ENCODE measurements at regions not wholly inside any gene's neighbourhood (a gene's known extent, or its start where the extent isn't known, plus 50 kb on each side); places are given as distances from the start of the nearest gene placed in this dataset.

DNA sequence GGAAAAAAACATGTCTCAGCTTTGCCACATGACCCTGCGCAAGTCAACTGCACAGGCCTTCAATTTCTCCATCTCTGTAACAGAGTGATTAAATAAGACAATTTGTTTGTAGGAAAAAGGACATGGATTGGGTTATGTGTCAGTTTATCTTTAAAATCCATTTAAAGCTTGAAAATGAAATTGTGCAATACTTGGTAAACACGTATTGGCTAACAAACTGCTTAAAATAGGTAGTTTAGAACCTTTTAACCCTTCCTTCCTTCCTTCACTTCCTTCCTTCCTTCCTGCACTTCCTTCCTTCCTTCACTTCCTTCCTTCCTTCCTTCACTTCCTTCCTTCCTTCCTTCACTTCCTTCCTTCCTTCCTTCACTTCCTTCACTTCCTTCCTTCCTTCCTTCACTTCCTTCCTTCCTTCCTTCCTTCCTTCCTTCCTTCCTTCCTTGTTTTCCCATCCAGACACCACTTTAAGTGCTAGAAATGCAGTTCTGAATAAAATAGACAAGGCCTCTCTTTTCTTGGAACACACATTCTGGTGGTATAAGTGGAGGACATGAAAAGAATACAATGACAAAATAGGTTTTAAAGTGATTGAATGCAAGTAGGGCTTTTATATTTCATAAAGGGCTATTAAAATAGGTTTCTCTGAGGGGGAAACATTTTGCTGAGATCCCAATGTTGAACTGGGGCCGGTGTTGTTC is 130.2 kb upstream of the TP63 start:
- DNase-seq (ENCODE audit: low spot score): no peak

DNA sequence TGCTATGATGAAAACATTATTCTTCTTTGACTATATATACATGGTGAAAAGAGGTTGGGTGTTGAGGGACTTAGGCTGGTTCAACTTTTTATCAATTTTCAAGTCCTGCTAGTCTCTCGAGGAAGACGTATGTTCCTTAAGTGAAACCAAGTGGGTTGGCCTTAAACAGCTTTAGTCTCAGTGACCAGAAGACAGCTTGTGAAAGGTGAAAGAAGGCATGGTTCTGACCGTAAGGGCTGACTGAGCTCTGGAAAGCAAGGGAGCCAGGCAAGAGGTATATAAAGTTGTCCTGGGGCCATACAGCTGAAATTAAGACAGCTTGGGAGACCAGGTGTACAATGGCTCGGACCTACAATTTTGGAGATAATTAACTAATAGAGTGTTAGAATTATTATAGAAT is 128.9 kb upstream of the TP63 start:
- no peak for DNase-seq (ENCODE audit: low spot score)

DNA sequence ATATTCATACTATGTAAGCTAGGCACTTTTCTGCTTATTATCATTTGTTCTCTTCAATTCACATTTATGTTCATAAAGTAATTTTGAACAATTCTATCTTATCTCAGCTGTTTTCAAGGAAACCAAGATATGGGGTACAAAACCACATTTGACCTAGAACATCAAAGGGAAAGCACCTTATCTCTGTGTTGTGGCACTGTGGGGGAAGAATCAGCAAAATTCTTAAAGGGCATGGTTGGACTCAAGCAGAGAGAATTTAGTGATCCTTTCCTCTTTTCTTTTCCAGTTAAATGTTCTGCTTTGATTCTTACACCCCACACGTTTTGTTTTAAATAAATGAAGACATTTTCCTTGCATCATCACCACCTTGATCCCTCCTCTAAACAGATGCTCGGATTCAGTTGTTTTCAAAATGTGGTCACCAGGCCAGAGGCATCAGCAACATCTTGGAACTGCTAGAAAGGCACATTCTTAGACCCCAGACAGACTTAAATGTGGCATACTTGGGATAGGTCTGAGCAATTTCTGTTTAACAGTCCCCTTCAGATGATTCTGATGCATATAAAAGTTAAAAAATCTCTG is 128.4 kb upstream of the TP63 start:
- DNase-seq (ENCODE audit: low spot score): no peak

DNA sequence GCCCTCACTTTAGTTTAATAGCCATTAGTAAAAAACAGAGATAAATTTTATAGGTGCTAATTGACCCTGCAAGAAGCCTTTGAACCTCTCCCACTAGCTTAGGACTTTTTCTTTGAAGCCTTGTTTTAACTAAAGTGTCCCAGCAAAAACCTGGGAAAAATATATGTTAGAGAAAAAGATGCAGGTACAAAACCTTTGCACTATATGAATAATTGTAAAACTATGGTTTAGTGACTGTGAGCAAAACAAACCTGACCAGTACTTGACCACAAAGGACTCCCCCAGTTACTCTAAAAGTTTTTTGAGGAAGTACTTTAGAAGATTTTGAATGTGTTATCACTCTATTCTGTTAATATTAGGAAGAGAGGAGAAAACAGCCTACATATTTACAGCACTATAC is 123.3 kb upstream of the TP63 start:
- DNase-seq (ENCODE audit: low spot score): no peak

DNA sequence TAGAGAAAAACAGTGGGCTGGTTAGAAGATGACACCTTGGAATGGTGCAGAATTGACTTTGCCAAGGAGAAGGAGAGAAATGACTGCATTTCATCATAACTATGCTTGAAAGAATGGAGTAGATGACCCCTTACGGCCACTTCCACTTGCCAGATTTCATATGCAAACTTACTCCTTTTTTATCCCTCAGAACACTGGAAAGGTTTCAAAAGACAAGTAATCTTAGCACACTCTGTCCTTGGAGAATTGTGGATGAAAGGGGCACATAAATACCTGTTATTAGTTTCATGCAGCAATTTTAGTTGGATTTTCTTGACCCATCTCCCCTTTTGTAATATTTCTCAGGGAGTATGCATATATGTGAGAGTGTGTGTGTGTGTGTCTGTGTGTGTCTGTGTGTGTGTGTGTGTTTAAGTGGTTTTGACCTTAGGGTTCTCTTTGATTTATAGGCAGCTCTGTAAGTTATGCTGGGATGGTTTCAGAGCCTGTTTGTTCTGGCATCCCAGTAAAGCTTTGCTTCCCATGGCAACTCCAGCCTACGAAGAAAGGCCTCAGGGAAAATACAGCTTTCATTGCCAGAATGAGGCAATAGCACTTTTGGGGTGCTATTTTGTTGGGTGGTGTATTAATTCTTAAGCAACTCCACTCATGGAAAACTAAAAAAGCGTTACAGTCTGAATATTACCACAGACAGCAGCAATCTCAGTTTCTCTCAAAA is 122.2 kb upstream of the TP63 start:
- no peak for DNase-seq (ENCODE audit: low spot score)

DNA sequence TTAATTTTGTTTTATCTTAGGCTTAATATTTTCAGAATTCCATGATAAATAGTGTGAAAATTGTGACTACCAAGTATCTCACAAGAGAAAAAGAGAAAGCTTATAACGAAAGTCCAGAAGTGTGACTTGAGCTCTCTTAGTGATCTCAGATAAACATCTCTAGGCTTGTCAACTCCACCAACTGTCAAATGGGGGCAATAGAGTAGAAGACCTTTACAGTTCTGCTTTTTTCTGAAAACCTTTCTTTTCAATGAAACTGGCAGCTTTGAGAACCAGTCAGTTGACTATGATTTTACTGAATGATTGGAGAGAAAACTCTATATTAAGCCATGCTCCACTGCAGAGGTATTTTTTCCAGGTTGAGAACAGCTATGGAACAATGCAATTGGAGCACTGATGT is 119.2 kb upstream of the TP63 start:
- DNase-seq (ENCODE audit: low spot score): peak; percentile 80

DNA sequence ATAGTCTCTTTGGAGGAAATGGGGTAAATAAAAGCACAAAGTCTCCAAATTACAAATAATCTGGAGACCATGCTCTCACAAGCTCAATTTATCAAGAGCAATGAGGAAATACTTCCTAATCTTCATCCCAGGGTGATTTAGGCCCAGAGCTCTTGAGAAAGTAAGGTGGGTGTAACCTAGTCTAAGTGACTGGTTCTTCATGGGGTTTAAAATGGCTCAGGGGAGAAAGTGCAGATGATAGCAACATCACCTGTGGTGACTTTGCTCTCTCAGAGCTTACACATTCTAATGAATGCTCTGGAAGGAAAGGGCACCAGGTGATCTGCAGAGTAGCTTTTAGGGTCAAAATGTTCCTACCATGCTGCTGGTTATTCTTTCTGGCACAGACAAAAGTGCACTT is 118.4 kb upstream of the TP63 start:
- DNase-seq (ENCODE audit: low spot score): no peak

DNA sequence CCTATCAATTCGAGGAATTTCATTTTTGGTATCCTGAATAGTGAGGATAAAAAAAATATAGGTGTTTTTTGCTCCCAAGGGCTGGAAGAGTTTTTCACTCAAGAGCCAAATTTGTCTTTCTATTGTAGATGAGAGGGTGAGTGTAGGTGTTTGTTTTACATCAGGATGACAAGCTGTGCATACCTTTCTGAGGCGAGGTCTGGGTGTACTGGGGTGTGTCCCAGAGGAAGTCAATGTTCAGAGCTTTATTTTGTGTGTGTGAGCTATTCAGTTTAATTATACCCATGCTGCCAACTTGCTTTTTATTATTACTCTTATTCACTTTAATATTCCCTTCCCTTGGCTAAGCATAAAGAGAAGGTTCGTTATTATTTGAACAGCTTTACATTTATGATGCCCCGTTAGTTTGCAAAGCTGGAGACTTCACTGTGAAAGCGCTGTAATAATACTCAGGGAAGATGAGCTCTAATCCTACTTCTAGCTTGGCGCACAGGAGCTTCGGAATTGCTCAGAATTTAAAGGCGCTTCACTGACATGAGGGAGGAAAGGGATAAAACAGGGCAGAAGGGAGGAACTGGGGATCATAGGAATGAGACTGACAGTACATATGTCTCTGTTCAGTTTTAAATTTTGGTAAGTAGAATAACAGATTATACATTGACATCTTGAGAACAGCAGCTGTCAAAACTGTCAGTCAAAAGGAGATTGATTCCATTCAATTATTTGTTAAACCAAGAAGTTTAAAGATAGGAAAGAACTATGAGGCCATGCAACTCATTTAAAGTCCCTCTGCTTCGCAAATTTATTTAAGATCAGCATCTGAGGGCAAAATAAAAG is 117.7 kb upstream of the TP63 start:
- no peak for DNase-seq (ENCODE audit: low spot score)

DNA sequence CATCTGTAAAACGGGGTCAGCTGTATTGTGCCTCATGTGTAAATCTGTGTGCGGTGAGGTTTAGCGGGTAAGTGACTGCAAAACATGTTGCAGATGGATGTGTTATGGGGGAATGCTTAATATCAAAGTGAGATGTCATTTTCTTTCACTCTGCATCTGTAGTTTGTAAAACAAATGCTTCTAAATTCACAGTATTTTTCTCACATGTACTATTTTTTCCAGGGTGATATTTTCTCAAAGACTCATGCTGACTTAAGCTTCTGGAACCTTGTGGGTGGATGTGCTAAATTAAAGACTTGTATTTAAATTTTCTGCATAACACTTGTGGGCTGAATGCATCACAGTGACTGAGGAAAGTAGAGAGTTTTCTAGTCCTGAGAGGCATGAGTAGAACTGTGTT is 115.2 kb upstream of the TP63 start:
- peak; percentile 21 for DNase-seq (ENCODE audit: low spot score)

DNA sequence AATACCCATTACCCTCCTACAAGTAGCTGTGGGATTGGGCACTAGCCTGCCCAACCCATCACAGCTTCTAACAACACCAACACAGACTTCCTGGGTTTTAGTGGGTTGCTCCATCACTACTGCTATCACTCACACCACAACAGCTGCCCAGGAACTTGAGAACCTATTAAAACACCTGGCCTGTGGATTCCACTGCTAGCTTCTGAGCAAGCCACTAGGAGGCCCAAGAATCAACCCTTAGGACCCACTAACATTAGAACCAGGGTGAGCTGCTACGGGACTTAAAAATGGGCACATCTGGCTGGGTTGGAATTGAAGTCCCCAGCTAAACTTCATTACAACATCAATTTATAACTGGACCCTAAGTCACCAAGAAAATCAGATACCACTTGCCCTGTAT is 113.2 kb upstream of the TP63 start:
- DNase-seq (ENCODE audit: low spot score): peak; percentile 39

DNA sequence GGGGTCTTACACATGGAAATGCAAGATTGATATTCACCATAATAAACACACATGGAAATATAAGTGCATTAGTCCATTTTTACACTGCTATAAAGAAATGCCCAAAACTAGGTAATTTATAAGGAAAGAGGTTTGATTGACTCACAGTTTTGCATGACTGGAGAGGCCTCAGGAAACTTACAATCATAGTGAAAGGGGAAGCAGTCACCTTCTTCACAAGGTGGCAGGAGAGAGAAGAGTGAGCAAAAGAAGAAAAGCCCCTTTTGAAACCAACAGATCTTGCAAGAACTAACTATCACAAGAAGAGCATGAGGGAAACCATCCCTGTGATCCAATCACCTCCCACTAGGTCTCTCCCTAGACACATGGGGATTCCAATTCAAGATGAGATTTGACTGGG is 111.7 kb upstream of the TP63 start:
- DNase-seq (ENCODE audit: low spot score): peak; percentile 17

DNA sequence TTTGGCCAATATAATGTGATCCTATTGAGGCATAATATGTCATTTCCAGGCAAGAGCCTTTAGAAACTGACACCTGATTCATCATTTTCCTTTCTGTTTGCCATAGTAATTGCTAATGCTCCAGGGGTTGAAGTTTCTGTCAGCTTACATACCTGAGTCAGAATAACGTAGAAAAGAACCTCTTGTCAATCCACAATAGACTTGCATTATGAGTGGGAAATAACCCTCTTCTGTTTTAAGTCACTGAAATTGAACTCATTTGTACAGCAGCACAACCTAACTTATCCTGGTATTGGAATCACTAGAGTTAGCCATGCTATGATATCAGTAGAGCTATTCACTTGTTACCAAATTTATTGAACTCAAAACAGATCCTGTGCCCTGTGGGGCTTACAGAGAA is 101.7 kb upstream of the TP63 start:
- no peak for DNase-seq (ENCODE audit: low spot score)

DNA sequence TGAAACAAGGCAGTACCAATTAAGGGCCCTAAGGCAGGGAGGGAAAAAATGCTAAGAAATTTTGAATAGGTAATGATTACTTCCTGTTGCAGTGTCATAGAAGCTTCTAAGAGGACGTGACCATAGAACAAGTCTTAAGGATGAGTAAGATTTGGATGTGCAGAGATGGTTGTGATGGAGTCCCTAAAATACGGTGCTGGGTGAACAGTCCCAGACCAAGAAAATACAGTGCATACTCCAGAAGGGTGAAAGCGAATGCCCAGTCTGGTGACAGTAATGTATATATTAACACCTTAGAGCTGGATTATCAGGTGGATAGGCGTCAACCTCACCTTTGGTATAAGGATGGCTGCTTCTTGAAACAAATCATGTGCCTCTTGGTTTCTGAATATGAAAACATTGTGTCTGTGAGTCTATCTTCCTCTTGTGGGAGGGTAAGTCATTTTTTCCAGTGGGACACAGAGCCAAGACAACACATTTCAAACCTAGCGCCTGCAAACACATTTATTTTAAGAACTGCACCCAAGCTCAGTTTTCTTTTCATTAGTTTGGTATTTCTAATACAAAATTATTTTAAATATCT is 101.2 kb upstream of the TP63 start:
- no peak for DNase-seq (ENCODE audit: low spot score)

DNA sequence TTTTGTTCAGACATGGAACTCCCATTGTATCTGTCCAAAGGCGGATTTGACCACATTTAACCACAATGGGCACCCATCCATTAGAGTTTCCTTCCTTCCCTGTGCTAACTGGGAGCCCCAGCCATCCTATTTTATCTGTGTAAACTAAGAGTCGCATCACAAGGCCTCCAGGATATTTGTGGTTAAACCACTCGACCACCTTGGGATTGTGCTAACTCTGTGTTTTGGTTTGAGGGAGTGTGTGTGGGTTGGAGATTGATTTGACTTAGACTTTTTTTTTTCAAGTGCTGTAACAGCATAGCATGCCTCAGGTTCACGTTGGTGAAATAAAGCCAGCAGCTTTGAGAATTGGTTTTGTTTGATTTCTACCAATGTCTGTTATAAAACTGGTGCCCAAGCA is 100.4 kb upstream of the TP63 start:
- no peak for DNase-seq (ENCODE audit: low spot score)

DNA sequence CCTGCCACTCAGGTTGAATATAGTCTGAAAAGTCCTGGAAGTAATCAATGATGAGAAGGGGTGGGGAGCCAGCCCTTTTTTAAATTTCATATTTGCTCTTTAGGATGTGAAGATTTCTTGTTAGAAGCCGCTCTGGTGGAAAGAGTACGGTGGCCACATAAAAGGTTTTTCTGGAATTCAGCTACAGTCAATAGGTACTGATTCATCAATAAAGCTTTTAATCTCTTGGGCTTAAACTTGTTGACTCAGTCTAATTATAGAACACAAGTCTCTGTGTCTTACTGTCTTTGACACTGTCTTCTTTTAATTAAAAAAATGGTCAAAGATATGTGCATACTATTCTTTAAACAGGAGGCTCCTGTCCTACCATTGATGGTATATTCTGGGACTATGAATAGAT is 99.9 kb upstream of the TP63 start:
- no peak for DNase-seq (ENCODE audit: low spot score)

DNA sequence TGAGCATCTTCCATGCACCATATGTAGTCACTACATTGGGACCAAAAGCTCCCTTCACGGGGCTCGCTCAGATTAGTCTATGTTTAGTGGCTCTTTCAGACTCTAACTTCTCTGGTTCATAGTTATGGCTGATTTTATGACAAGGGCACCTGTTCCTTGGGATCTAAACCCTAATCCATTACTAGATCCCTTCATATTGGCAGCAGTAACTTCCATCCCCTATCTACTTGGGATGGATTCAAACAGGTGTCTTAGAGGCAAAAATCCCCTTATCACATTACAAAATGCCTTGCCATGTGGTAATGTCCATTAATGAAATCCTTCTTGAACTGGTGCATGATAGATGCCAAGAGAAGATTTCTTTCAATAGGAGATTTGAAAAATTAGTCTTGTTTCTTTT is 96.7 kb upstream of the TP63 start:
- DNase-seq (ENCODE audit: low spot score): no peak

DNA sequence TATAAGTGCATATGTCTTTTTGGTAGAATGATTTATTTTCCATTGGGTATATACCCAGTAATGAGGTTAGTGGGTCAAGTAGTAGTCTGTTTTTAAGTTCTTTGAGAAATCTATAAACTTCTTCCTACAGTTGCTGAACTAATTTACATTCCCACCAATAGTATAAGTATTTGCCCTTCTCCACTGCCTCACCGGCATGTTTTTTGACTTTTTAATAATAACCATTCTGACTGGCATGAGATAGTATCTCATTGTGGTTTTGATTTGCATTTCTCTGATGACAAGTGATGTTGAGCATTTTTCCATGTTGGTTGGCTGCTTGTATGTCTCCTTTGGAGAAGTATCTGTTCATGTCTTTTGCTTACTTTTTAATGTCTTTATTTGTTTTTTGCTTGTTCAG is 94.1 kb upstream of the TP63 start:
- DNase-seq (ENCODE audit: low spot score): no peak

DNA sequence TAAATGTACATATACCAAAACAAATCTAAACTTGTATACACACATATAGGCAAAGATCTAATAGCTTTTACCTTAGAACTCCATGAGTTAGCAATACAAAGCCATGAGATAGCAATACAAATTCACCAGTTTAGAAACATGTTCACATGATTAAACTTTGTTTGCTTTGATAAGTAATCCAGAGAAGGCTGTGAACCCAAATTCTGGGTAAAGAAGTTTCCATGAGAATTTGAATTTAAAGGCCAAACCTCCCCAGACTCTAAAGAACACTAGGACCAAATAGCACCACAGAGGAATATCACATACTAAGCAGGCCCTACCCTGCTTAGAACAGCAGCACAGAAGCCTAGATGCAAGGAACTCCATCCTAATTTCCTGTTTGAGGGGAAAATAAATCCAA is 83.7 kb upstream of the TP63 start:
- no peak for DNase-seq (ENCODE audit: low spot score)

DNA sequence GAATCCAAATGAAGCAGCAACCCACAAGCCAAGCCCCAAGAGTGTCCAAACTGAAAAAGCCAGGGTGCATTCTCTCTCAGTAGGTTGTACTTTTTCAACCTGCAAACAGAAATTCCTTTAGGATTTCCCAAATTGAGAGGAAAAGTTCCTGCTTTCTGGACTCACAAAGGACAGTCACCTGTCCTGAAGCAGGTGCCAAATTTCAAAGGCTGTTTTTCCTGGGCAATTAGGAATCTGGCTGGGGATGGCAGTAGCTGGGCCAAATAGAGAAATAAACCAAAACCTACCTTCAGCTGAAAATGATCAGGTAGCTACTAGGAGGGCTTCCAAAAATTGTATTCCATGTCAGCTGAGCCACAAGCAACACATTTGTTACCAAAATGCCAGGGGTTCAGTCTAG is 83.1 kb upstream of the TP63 start:
- no peak for DNase-seq (ENCODE audit: low spot score)

DNA sequence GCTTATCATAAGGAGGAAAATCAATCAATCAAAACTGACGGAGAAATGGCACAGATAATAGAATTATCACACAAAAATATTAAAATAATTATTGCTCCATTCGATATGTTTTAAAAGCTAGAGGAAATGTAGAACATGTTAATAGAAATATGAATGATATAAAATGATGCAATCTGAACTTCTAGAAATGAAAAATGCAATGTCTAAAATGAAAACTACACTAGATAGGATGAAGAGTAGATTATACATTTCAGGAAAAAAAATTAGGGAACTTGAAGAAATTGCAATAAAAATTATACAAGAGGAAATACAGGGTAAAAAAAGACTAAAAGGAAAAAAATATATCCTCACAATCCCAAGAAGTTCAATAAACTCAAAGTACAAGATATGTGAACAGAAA is 80.2 kb upstream of the TP63 start:
- no peak for DNase-seq (ENCODE audit: low spot score)

DNA sequence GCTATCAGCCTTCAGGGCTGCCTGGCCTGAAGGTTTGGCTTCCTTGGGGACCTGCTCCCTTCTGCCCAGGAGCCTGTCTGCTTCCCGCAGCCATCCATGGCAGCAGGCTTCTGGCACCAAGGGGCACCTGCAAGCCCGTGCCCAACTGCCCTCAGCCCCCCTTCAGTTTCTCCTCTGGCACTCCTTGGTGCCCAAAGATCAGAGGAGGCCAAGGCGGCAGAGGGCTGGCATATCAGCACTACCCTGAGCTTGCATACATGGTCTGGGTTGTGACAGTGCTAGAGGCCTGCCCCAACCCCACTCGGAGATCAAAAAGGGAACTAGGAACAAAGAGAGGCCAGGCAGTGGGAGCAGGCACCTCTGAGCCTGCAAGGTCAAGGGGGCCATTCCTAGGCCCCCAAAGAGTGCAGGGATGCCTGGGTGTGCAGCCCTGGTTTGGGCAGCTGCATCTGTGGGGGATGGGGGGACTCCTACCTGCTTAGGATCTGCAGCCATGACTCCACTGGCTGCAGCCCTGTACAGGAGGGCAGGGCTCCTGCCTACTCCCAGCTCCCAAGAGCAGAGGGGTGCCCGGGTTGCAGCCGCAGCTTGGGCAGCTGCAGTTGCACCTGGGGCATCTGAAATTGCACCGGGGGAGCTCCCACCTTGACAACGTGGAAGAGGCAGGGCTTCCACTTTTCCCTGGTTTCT is 76.2 kb upstream of the TP63 start:
- no peak for DNase-seq (ENCODE audit: low spot score)

DNA sequence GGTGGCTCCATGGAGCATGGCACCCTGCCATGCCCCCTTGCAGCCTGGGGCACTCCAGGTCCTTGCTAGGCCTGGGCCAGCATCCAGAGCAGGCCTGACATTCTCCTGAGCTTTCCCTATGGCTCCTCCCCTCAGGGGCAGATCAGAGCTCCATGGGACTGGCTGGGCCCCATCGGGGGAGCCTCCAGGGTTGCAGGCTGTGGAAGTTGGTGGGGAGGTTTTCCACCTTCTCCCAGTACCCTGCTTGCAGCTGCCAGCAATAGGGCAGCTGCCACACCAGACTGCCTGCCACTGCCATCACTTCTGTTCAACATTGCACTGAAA is 75.7 kb upstream of the TP63 start:
- DNase-seq (ENCODE audit: low spot score): no peak
